Nephron progenitor cell (in vitro differentiated cells): ENCODE measurements at regions not wholly inside any gene's neighbourhood (a gene's known extent, or its start where the extent isn't known, plus 50 kb on each side); places are given as distances from the start of the nearest gene placed in this dataset.

Source experiments
- DNase-seq: peaks from one replicate; pipeline ENCODE4 v3.0.0; 2021
- H3K27ac Mint-ChIP-seq: 2 replicates; pipeline ENCODE4 v1.8.0; 2021; ENCODE audit warnings: mild to moderate bottlenecking, moderate library complexity, mixed read lengths
- H3K27me3 Mint-ChIP-seq: 2 replicates; pipeline ENCODE4 v1.8.0; 2021; ENCODE audit warnings: mild to moderate bottlenecking, low read depth, mixed read lengths; ENCODE audit not compliant: poor library complexity
- H3K36me3 Mint-ChIP-seq: 2 replicates; pipeline ENCODE4 v1.8.0; 2021; ENCODE audit warnings: low read depth, mixed read lengths
- H3K4me1 Mint-ChIP-seq: 2 replicates; pipeline ENCODE4 v1.8.0; 2021; ENCODE audit warnings: mixed read lengths
- H3K4me3 Mint-ChIP-seq: 2 replicates; pipeline ENCODE4 v1.8.0; 2021; ENCODE audit warnings: mild to moderate bottlenecking, moderate library complexity, mixed read lengths
- H3K9me3 Mint-ChIP-seq: 2 replicates; pipeline ENCODE4 v1.8.0; 2021; ENCODE audit warnings: mild to moderate bottlenecking, moderate library complexity, mixed read lengths
- CTCF ChIP-seq: fragments of 200-600 bp; sonication (generic); IDR thresholded peaks from 2 replicates; pipeline ENCODE4 v1.5.0; 2021; ENCODE audit warnings: antibody characterized with exemption

GRCh38 chr5:113686599-113686998, 173.1 kb downstream of the YTHDC2 start:
- no peaks in the 10 kb centered on the region for H3K36me3 Mint-ChIP-seq
- H3K27me3 Mint-ChIP-seq: peaks cover 4% of the 10 kb centered on the region

GRCh38 chr5:113689647-113690046, 176.2 kb downstream of the YTHDC2 start:
- TF ChIP-seq CTCF: no peak
- Mint-ChIP-seq H3K4me1 (peaks cover 33% of the 10 kb centered on the region), H3K27ac (no peak overlapping the region), H3K27me3 (peaks cover 6% of the 10 kb centered on the region), H3K9me3 (no peaks in the 10 kb centered on the region), H3K4me3 (no peak overlapping the region), H3K36me3 (no peaks in the 10 kb centered on the region)
- no peak for DNase-seq

More at GRCh38 chr5:113686599-113686998, 173.1 kb downstream of the YTHDC2 start:
- no peak for DNase-seq
- H3K27ac Mint-ChIP-seq: no peak overlapping the region
- TF ChIP-seq CTCF: no peak
- H3K9me3 Mint-ChIP-seq: no peaks in the 10 kb centered on the region
- H3K4me1 Mint-ChIP-seq: peaks cover 2% of the 10 kb centered on the region
- H3K4me3 Mint-ChIP-seq: no peak overlapping the region

GRCh38 chr5:113692466-113692865, 179.0 kb downstream of the YTHDC2 start:
- Mint-ChIP-seq H3K27ac (no peak overlapping the region), H3K4me3 (peak overlapping the region; percentile 24), H3K36me3 (no peaks in the 10 kb centered on the region), H3K9me3 (no peaks in the 10 kb centered on the region), H3K27me3 (peaks cover 8% of the 10 kb centered on the region), H3K4me1 (peaks cover 36% of the 10 kb centered on the region)
- DNase-seq: peak; percentile 32
- no peak for TF ChIP-seq CTCF

GRCh38 chr5:113692891-113693457, 179.5 kb downstream of the YTHDC2 start:
- peak; percentile 51 for DNase-seq
- Mint-ChIP-seq H3K36me3 (no peaks in the 10 kb centered on the region), H3K4me1 (peaks cover 36% of the 10 kb centered on the region), H3K27ac (no peak overlapping the region), H3K9me3 (no peaks in the 10 kb centered on the region), H3K4me3 (peak overlapping the region; percentile 24), H3K27me3 (peaks cover 8% of the 10 kb centered on the region)
- TF ChIP-seq CTCF: no peak

DNA sequence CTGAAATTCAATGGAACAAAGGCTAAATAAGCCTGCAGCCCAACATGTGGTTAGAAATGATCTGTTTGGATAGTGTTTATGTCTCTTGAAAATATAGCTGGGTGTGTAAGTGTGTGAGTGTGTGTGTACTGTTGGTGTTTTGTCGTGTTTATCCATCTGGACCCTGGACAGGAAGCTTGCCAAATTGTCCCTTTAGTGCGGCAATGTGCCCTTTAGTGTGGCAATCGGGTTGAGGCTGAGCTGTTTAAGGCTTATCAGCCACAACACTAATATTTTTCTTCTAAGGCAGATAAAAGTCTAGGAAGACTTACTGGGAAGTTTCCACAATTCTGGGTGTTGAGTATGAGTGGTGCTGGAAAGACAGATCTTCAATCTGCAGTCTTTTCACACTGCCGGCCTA, 180.2 kb downstream of the YTHDC2 start:
- H3K27ac Mint-ChIP-seq: peak overlapping the region; percentile 2

More for the DNA sequence above, 180.2 kb downstream of the YTHDC2 start:
- Mint-ChIP-seq H3K36me3 (no peaks in the 10 kb centered on the region), H3K4me1 (peaks cover 36% of the 10 kb centered on the region), H3K9me3 (peaks cover 6% of the 10 kb centered on the region), H3K27me3 (peaks cover 8% of the 10 kb centered on the region), H3K4me3 (peak overlapping the region; percentile 24)
- no peak for DNase-seq
- no peak for TF ChIP-seq CTCF
